ENCODE measurements at regions not wholly inside any gene's neighbourhood (a gene's known extent, or its start where the extent isn't known, plus 50 kb on each side); places are given as distances from the start of the nearest gene placed in this dataset.

DNA sequence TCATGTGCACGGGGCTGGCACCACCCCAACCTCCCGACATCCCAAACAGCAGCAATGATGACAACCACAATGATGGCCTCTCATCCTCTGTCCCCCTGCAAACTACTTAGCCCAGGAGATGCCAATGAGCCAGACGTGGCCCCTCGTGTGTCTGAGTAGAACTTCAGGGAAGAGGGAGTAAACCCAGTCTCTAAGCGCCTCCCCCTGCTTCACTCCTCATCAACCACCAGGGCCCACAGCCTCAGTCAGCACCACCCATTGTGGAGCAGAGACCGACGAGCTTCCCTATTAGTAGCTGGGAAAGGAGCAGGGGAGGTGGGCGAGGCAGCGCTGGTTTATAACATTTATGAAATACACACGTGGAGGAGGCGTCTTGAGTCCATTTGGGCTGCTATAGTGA, 182.7 kb upstream of the SFSWAP start:
- H3K4me1 ChIP-seq, result no peaks in the 10 kb centered on the region

DNA sequence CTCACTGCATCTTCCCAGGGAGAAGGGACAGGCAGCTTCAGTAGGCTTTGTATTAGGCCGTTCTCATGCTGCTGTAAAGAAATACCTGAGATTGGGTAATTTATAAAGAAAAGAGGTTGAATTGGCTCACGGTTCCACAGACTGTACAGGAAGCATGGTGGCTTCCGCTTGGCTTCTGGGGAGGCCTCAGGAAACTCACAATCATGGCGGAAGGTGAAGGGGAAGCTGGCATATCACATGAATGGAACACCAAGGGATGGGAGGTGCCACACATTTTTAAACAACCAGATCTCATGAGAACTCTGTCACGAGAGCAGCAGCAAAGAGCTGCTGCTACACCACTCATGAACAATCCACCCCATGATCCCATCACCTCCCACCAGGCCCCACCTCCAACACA, 182.2 kb upstream of the SFSWAP start:
- Histone ChIP-seq H3K4me1 (no peaks in the 10 kb centered on the region), H3K4me3 (ENCODE audit: low read depth, low read length) (no peak overlapping the region), H3K27me3 (no peaks in the 10 kb centered on the region), H3K9me3 (no peaks in the 10 kb centered on the region; the same call in 1 of the 2 replicates), H3K36me3 (no peaks in the 10 kb centered on the region)
- TF ChIP-seq, protein P1, sequence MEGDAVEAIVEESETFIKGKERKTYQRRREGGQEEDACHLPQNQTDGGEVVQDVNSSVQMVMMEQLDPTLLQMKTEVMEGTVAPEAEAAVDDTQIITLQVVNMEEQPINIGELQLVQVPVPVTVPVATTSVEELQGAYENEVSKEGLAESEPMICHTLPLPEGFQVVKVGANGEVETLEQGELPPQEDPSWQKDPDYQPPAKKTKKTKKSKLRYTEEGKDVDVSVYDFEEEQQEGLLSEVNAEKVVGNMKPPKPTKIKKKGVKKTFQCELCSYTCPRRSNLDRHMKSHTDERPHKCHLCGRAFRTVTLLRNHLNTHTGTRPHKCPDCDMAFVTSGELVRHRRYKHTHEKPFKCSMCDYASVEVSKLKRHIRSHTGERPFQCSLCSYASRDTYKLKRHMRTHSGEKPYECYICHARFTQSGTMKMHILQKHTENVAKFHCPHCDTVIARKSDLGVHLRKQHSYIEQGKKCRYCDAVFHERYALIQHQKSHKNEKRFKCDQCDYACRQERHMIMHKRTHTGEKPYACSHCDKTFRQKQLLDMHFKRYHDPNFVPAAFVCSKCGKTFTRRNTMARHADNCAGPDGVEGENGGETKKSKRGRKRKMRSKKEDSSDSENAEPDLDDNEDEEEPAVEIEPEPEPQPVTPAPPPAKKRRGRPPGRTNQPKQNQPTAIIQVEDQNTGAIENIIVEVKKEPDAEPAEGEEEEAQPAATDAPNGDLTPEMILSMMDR (IDR thresholded peaks at IDR 0.05; ENCODE audit: low read depth, low read length), result no peak
- no peak for DNase-seq

More for the DNA sequence above, 182.7 kb upstream of the SFSWAP start:
- Histone ChIP-seq H3K9me3 (no peaks in the 10 kb centered on the region; the same call in 1 of the 2 replicates), H3K4me3 (ENCODE audit: low read depth, low read length) (no peak overlapping the region), H3K36me3 (no peaks in the 10 kb centered on the region), H3K27me3 (no peaks in the 10 kb centered on the region)
- TF ChIP-seq, protein P1 (IDR thresholded peaks at IDR 0.05; ENCODE audit: low read depth, low read length), result no peak
- DNase-seq, result no peak

DNA sequence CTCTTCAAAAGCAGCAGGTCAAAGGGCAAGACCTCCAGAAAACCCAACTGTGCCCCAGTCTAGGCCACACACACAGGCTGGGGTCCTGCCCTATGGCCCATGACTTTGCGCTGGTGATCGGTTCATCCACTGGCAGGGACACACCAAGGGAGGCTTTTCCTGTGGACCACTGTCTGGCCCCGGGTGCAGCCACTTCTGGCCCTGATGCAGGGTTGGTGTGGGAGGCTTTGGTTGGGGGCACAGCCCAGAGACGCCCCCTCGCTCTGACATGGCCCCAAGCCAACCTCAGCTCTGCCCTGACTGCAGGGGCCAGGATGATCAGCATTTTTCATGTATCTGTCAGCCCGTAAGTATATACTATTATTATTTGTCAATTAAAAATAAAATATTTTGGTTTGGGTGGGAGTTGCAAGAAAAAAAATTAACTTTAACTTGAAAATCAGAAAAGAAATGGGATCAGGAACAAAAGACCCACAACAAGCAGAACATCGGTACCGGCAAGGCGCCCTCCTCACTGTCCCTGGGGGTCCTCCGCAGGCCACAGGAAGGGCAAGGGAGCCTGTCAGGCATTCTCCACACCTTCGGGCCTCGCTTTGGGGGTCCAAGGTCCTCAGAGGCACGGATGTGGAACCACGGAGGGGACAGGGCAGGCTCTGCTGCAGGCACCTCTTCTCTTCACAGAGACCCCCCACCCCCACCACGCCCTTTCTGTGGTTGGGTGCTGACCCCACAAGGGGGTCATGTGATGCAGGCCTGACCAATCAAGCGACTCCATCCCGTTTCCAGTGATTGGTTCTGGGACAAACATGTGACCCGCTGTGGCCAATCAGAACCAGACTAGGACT, 181.5 kb upstream of the SFSWAP start:
- no peak overlapping the region for H3K4me3 ChIP-seq (ENCODE audit: low read depth, low read length)
- no peaks in the 10 kb centered on the region; the same call in 1 of the 2 replicates for H3K9me3 ChIP-seq
- H3K36me3 ChIP-seq, result no peaks in the 10 kb centered on the region
- DNase-seq, result no peak
- no peaks in the 10 kb centered on the region for H3K27me3 ChIP-seq
- TF ChIP-seq, protein P1 (IDR thresholded peaks at IDR 0.05; ENCODE audit: low read depth, low read length), result no peak
- H3K4me1 ChIP-seq, result no peaks in the 10 kb centered on the region

DNA sequence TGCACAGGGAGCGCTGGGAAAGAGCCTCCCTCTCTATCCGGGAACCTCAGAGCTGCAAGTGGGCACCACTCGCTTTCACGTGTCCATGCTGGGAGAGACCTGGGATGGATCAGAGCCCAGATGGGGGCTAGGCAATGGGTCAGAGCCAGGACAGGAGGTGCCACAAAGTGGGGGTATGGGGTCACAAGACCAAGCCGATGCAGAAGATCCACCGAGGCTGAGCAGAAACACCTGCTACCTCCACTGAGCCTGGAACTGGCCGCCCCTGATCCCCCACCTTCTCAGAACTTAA, 180.9 kb upstream of the SFSWAP start:
- H3K9me3 ChIP-seq, result no peaks in the 10 kb centered on the region; the same call in 1 of the 2 replicates
- H3K36me3 ChIP-seq, result no peaks in the 10 kb centered on the region
- no peaks in the 10 kb centered on the region for H3K4me1 ChIP-seq
- no peak overlapping the region for H3K4me3 ChIP-seq (ENCODE audit: low read depth, low read length)
- TF ChIP-seq, protein P1 (IDR thresholded peaks at IDR 0.05; ENCODE audit: low read depth, low read length), result no peak
- H3K27me3 ChIP-seq, result no peaks in the 10 kb centered on the region
- DNase-seq, result no peak

DNA sequence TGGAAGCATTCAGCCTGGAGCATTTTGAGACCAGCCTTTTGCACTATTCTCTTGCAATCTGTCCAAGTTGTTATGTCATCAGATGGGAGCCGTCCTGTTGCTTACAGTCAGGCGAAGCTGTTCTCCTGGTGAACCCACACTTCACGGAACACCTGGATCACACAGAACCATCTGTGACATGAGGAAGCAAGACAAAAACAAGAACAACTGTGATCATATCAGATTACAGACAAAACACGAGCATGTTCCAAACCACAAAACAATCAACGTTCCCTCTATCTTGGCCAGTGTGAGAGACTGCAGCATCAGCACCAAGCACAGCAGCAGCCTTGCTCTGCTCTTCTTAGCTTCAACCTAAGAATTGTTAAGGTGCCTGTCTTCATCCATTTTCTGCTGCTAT, 180.5 kb upstream of the SFSWAP start:
- H3K27me3 ChIP-seq, result no peaks in the 10 kb centered on the region
- TF ChIP-seq, protein P1 (IDR thresholded peaks at IDR 0.05; ENCODE audit: low read depth, low read length), result no peak
- H3K4me3 ChIP-seq (ENCODE audit: low read depth, low read length), result no peak overlapping the region
- H3K9me3 ChIP-seq, result no peaks in the 10 kb centered on the region; the same call in 1 of the 2 replicates
- DNase-seq, result no peak
- no peaks in the 10 kb centered on the region for H3K4me1 ChIP-seq
- H3K36me3 ChIP-seq, result no peaks in the 10 kb centered on the region

DNA sequence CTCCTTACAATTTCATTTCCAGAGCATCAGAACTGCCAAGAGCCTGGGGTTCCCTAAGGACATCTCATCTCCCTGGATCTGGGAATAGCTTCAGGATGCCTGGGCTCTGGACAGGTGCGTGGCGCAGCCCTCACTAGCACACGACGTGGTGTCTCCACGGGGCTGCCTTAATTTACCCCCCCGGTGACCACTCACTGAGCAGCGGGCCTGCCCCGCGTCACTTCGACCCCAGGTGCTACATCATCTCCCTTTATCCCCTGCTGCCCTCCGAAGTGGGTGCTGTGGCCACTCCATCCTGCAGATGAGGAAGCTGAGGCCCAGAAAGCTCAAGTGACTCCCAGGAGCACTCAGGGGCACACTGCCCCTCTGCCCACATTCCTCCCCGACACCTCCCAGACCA, 177.8 kb upstream of the SFSWAP start:
- DNase-seq, result no peak
- Histone ChIP-seq H3K4me1 (no peaks in the 10 kb centered on the region; the same call in 1 of the 2 replicates), H3K4me3 (ENCODE audit: low read depth, low read length) (no peak overlapping the region), H3K36me3 (no peaks in the 10 kb centered on the region), H3K27me3 (no peaks in the 10 kb centered on the region), H3K9me3 (no peaks in the 10 kb centered on the region; the same call in 1 of the 2 replicates)
- TF ChIP-seq, protein P1 (IDR thresholded peaks at IDR 0.05; ENCODE audit: low read depth, low read length), result no peak

Data from BE2C (cell line).